Gastrocnemius medialis (tissue), 4 donors: ENCODE measurements at regions not wholly inside any gene's neighbourhood (a gene's known extent, or its start where the extent isn't known, plus 50 kb on each side); places are given as distances from the start of the nearest gene placed in this dataset.

Experiments
- POLR2A ChIP-seq, 2 donors: fragments of 450-650 bp; IDR thresholded peaks; one replicate each; pipeline ENCODE4 v1.6.1; 2017; ENCODE audit warnings: antibody characterized with exemption in 2 of 2, mild to moderate bottlenecking in 2 of 2, moderate library complexity in 2 of 2
- TF ChIP-seq, protein P1 (sequence below), 5 experiments: fragments of 450-650 bp in 3 of 5; fragments of 200-600 bp in 2 of 5; sonication (generic) in 2 of 5; IDR thresholded peaks in 4 of 5; conservative IDR thresholded peaks in 1 of 5; 1 replicate in 4 of 5; 2 replicates in 1 of 5; pipeline ENCODE4 v1.5.1; 2016 to 2019; ENCODE audit warnings: antibody characterized with exemption in 5 of 5, mild to moderate bottlenecking in 3 of 5, moderate library complexity in 3 of 5

GRCh38 chr2:121969166-121969565, 213.7 kb downstream of the TSN start:
- TF ChIP-seq, protein P1, sequence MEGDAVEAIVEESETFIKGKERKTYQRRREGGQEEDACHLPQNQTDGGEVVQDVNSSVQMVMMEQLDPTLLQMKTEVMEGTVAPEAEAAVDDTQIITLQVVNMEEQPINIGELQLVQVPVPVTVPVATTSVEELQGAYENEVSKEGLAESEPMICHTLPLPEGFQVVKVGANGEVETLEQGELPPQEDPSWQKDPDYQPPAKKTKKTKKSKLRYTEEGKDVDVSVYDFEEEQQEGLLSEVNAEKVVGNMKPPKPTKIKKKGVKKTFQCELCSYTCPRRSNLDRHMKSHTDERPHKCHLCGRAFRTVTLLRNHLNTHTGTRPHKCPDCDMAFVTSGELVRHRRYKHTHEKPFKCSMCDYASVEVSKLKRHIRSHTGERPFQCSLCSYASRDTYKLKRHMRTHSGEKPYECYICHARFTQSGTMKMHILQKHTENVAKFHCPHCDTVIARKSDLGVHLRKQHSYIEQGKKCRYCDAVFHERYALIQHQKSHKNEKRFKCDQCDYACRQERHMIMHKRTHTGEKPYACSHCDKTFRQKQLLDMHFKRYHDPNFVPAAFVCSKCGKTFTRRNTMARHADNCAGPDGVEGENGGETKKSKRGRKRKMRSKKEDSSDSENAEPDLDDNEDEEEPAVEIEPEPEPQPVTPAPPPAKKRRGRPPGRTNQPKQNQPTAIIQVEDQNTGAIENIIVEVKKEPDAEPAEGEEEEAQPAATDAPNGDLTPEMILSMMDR (IDR thresholded peaks at IDR 0.05 in 4 of 5, conservative IDR thresholded peaks at IDR 0.05 in 1 of 5): no peak
- TF ChIP-seq POLR2A (IDR thresholded peaks at IDR 0.05): no peak
